WTC11 (cell line): ENCODE measurements at regions not wholly inside any gene's neighbourhood (a gene's known extent, or its start where the extent isn't known, plus 50 kb on each side); places are given as distances from the start of the nearest gene placed in this dataset.

Experiments
- ATAC-seq: fragments of 200-7000 bp; cut with Tn5 transposase; 2 replicates; pipeline ENCODE4 v1.10.0; 2021; ENCODE audit warnings: mild to moderate bottlenecking, moderate library complexity
- CTCF ChIA-PET: fragments of 300-600 bp; sonication (Branson Sonifier 250); formaldehyde crosslinking; loops from one replicate; lab custom pipeline; 2021; ENCODE audit warnings: antibody characterized with exemption; lab: Charles Lee
- POLR2A ChIA-PET: fragments of 350-600 bp; sonication (Branson Sonifier 250); formaldehyde crosslinking; loops from one replicate; lab custom pipeline; 2021; ENCODE audit warnings: antibody characterized with exemption; lab: Charles Lee
- DNase-seq: peaks from one replicate; pipeline ENCODE4 v3.0.0; 2021; ENCODE audit warnings: low spot score
- H3K27ac Mint-ChIP-seq: 2 replicates; pipeline ENCODE4 v1.8.0; 2021; ENCODE audit warnings: mixed read lengths
- H3K27me3 Mint-ChIP-seq: 2 replicates; pipeline ENCODE4 v1.8.0; 2021; ENCODE audit warnings: low read depth, mild to moderate bottlenecking, moderate library complexity, mixed read lengths
- H3K36me3 Mint-ChIP-seq: 2 replicates; pipeline ENCODE4 v1.8.0; 2021; ENCODE audit warnings: mixed read lengths
- H3K4me1 Mint-ChIP-seq: 2 replicates; pipeline ENCODE4 v1.8.0; 2022; ENCODE audit warnings: mixed read lengths
- H3K4me3 Mint-ChIP-seq: 2 replicates; pipeline ENCODE4 v1.8.0; 2021; ENCODE audit warnings: mild to moderate bottlenecking, moderate library complexity, mixed read lengths
- H3K9me3 Mint-ChIP-seq: 2 replicates; pipeline ENCODE4 v1.8.0; 2021; ENCODE audit warnings: mixed read lengths
- AR ChIP-seq: fragments of 250-450 bp; sonication (Bioruptor Pico); IDR thresholded peaks from 2 replicates; pipeline ENCODE4 v1.9.0; 2021; ENCODE audit warnings: mild to moderate bottlenecking
- E2F5 ChIP-seq: sonication (generic); formaldehyde crosslinking; IDR thresholded peaks from 2 replicates; pipeline ENCODE4 v1.8.1; 2022; ENCODE audit warnings: mild to moderate bottlenecking, moderate library complexity, missing genetic modification reagents
- ETV6 ChIP-seq: sonication (generic); formaldehyde crosslinking; IDR thresholded peaks from 2 replicates; pipeline ENCODE4 v1.8.1; 2022; ENCODE audit warnings: mild to moderate bottlenecking, missing genetic modification reagents
- FOXP1 ChIP-seq: sonication (generic); formaldehyde crosslinking; IDR thresholded peaks from 2 replicates; pipeline ENCODE4 v1.8.0; 2022; ENCODE audit warnings: missing genetic modification reagents, mild to moderate bottlenecking, moderate library complexity, borderline replicate concordance
- IRF1 ChIP-seq: sonication (generic); formaldehyde crosslinking; IDR thresholded peaks from 2 replicates; pipeline ENCODE4 v1.8.0; 2023; ENCODE audit warnings: missing genetic modification reagents
- JAZF1 ChIP-seq: fragments of 250-450 bp; sonication (Bioruptor Pico); IDR thresholded peaks from 2 replicates; pipeline ENCODE4 v1.9.0; 2021; ENCODE audit warnings: moderate library complexity, mild to moderate bottlenecking, inconsistent platforms
- KAT7 ChIP-seq: sonication (generic); formaldehyde crosslinking; IDR thresholded peaks from 2 replicates; pipeline ENCODE4 v1.8.1; 2023; ENCODE audit warnings: missing genetic modification reagents, mild to moderate bottlenecking, borderline replicate concordance
- NFATC4 ChIP-seq: fragments of 250-450 bp; sonication (Bioruptor Pico); IDR thresholded peaks from 2 replicates; pipeline ENCODE4 v1.9.0; 2021; ENCODE audit warnings: mild to moderate bottlenecking
- NR1H2 ChIP-seq: sonication (generic); formaldehyde crosslinking; IDR thresholded peaks from 2 replicates; pipeline ENCODE4 v1.9.0; 2021; ENCODE audit warnings: mild to moderate bottlenecking, moderate library complexity, missing genetic modification reagents
- NR2C2 ChIP-seq: sonication (generic); formaldehyde crosslinking; IDR thresholded peaks from 2 replicates; pipeline ENCODE4 v1.8.0; 2022; ENCODE audit warnings: mild to moderate bottlenecking, missing genetic modification reagents
- NR3C1 ChIP-seq: sonication (generic); formaldehyde crosslinking; conservative IDR thresholded peaks from 2 replicates; pipeline ENCODE4 v1.8.1; 2023; ENCODE audit warnings: low read depth, mild to moderate bottlenecking, missing genetic modification reagents
- OVOL2 ChIP-seq: fragments of 250-450 bp; sonication (Bioruptor Pico); IDR thresholded peaks from 2 replicates; pipeline ENCODE4 v1.9.0; 2021; ENCODE audit warnings: mild to moderate bottlenecking, borderline replicate concordance
- SMAD4 ChIP-seq: sonication (generic); formaldehyde crosslinking; IDR thresholded peaks from 2 replicates; pipeline ENCODE4 v1.8.0; 2022; ENCODE audit warnings: mild to moderate bottlenecking, missing genetic modification reagents
- TEAD4 ChIP-seq: sonication (generic); formaldehyde crosslinking; IDR thresholded peaks from 2 replicates; pipeline ENCODE4 v1.8.0; 2022; ENCODE audit warnings: mild to moderate bottlenecking, missing genetic modification reagents
- ZBTB21 ChIP-seq: sonication (generic); formaldehyde crosslinking; IDR thresholded peaks from 2 replicates; pipeline ENCODE4 v1.8.1; 2023; ENCODE audit warnings: mild to moderate bottlenecking, missing genetic modification reagents, borderline replicate concordance
- ZNF219 ChIP-seq: sonication (generic); formaldehyde crosslinking; IDR thresholded peaks from 2 replicates; pipeline ENCODE4 v1.8.0; 2023; ENCODE audit warnings: missing genetic modification reagents, mild to moderate bottlenecking, borderline replicate concordance
- ZNF232 ChIP-seq: sonication (generic); formaldehyde crosslinking; IDR thresholded peaks from 2 replicates; pipeline ENCODE4 v1.8.0; 2022; ENCODE audit warnings: mild to moderate bottlenecking, missing genetic modification reagents
- ZNF416 ChIP-seq: fragments of 250-450 bp; sonication (Bioruptor Pico); IDR thresholded peaks from 2 replicates; pipeline ENCODE4 v1.9.0; 2021; ENCODE audit warnings: mild to moderate bottlenecking, inconsistent platforms
- ZNF671 ChIP-seq: fragments of 250-450 bp; sonication (Bioruptor Pico); IDR thresholded peaks from 2 replicates; pipeline ENCODE4 v1.8.0; 2021; ENCODE audit warnings: mild to moderate bottlenecking
- TF ChIP-seq, protein P1 (sequence below): fragments of 250-450 bp; sonication (Bioruptor Pico); IDR thresholded peaks from 2 replicates; pipeline ENCODE4 v1.9.0; 2021; ENCODE audit warnings: mild to moderate bottlenecking
- TF ChIP-seq, protein P2 (sequence below): fragments of 250-450 bp; sonication (Bioruptor Pico); IDR thresholded peaks from 2 replicates; pipeline ENCODE4 v1.8.0; 2021; ENCODE audit warnings: mild to moderate bottlenecking
- TF ChIP-seq, protein P3 (sequence below): sonication (generic); formaldehyde crosslinking; conservative IDR thresholded peaks from 2 replicates; pipeline ENCODE4 v1.8.1; 2023; ENCODE audit warnings: mild to moderate bottlenecking, low read depth, missing genetic modification reagents, moderate library complexity

DNA sequence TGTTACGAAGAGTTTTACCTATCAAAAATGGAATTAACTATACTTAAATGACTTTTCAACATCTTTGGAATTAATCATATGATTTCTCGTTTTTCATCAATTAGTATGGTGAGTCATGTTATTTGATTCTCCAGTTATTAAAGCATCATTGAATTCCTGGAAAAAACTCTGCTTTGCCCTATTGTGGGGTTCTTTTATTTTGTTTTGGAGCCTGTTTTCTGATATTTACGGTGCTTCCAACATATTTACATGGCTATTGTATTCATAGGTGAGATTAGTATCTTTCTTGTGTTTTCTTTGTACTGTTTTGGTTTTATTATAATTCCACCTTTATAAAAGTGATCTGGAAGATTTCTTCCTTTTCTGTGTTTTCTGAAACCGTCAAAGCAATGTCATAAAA lies 902.7 kb downstream of the TBC1D22A start:
- peaks cover 39% of the 10 kb centered on the region for H3K27me3 Mint-ChIP-seq

DNA sequence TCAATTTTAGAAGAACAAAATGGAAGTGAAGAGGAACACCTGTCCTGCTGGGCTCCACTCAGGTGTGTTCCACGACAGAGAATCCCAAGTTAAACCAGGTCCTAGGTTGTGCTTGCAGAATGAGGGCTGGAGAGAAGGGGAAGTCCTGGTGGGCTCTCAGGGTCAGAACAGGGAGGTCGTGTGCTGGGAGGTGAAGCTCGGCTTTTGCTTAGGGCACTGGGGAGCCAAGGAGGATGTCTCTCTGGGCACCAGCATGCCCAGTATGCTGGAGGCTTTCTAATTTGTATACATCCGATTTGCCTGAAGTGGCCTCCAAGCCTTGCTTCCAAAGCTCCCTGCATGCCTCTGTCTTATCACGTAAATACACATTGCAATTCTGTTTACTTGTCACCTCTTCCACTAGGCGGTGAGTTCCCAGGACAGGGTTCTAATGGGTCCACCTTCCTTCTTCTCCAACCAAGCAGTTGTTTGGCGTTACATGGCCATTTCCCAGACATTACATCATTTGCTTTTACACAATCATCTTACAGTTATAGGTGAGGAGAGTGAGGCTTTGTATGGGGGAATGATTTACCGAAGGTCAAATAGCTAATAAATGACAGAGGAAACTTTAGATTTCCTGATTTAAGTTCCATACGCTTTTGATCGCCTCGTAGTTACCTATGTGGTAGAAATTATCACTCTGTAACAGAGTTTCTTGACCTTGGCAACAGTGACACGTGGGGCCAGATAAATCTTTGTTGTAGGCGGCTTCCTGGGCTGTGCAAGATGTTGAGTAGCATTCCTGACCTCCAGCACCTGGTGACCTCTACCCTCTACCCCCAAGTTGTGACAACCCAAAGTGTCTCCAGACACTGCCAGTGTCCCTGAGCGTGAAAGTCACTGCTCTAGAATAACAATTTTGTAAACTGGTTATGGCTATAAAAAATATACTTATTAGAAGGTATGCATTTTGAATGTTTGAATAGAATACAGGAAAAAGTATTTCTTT lies 901.5 kb downstream of the TBC1D22A start:
- Mint-ChIP-seq H3K36me3 (peaks cover 29% of the 10 kb centered on the region; the same call in 1 of the 2 replicates), H3K4me3 (no peak overlapping the region)
- TF ChIP-seq ZNF671 (no peak), NR3C1 (no peak), ETV6 (CRISPR knock-in tag) (no peak), IRF1 (no peak), NR1H2 (no peak), FOXP1 (CRISPR knock-in tag) (no peak), TEAD4 (no peak), OVOL2 (CRISPR knock-in tag) (no peak), AR (no peak), NR2C2 (CRISPR knock-in tag) (no peak), ZBTB21 (CRISPR knock-in tag) (no peak), JAZF1 (CRISPR knock-in tag) (no peak)
- TF ChIP-seq, protein P1, sequence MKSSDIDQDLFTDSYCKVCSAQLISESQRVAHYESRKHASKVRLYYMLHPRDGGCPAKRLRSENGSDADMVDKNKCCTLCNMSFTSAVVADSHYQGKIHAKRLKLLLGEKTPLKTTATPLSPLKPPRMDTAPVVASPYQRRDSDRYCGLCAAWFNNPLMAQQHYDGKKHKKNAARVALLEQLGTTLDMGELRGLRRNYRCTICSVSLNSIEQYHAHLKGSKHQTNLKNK (CRISPR knock-in tag): no peak
- TF ChIP-seq, protein P2, sequence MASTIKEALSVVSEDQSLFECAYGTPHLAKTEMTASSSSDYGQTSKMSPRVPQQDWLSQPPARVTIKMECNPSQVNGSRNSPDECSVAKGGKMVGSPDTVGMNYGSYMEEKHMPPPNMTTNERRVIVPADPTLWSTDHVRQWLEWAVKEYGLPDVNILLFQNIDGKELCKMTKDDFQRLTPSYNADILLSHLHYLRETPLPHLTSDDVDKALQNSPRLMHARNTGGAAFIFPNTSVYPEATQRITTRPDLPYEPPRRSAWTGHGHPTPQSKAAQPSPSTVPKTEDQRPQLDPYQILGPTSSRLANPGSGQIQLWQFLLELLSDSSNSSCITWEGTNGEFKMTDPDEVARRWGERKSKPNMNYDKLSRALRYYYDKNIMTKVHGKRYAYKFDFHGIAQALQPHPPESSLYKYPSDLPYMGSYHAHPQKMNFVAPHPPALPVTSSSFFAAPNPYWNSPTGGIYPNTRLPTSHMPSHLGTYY (CRISPR knock-in tag): no peak

More for the DNA sequence above, 902.7 kb downstream of the TBC1D22A start:
- peaks cover 38% of the 10 kb centered on the region for H3K36me3 Mint-ChIP-seq
- ChIA-PET CTCF (no interaction called here), POLR2A (no interaction called here)
- peaks cover 51% of the 10 kb centered on the region for H3K9me3 Mint-ChIP-seq
- ATAC-seq (no peak), DNase-seq (no peak)
- no peak overlapping the region for H3K27ac Mint-ChIP-seq
- H3K4me1 Mint-ChIP-seq: peaks cover 11% of the 10 kb centered on the region
- H3K4me3 Mint-ChIP-seq: no peak overlapping the region
- no peak for TF ChIP-seq ZNF671
- no peak for TF ChIP-seq E2F5
- no peak for TF ChIP-seq ETV6 (CRISPR knock-in tag)
- TF ChIP-seq NR3C1: no peak
- TF ChIP-seq SMAD4 (CRISPR knock-in tag): no peak
- TF ChIP-seq, protein P1 (CRISPR knock-in tag): no peak
- TF ChIP-seq, protein P3, sequence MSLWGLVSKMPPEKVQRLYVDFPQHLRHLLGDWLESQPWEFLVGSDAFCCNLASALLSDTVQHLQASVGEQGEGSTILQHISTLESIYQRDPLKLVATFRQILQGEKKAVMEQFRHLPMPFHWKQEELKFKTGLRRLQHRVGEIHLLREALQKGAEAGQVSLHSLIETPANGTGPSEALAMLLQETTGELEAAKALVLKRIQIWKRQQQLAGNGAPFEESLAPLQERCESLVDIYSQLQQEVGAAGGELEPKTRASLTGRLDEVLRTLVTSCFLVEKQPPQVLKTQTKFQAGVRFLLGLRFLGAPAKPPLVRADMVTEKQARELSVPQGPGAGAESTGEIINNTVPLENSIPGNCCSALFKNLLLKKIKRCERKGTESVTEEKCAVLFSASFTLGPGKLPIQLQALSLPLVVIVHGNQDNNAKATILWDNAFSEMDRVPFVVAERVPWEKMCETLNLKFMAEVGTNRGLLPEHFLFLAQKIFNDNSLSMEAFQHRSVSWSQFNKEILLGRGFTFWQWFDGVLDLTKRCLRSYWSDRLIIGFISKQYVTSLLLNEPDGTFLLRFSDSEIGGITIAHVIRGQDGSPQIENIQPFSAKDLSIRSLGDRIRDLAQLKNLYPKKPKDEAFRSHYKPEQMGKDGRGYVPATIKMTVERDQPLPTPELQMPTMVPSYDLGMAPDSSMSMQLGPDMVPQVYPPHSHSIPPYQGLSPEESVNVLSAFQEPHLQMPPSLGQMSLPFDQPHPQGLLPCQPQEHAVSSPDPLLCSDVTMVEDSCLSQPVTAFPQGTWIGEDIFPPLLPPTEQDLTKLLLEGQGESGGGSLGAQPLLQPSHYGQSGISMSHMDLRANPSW (CRISPR knock-in tag): no peak
- TF ChIP-seq ZNF416 (CRISPR knock-in tag): no peak
- TF ChIP-seq ZNF219: no peak
- TF ChIP-seq ZNF232 (CRISPR knock-in tag): no peak
- TF ChIP-seq NFATC4: no peak
- TF ChIP-seq KAT7 (CRISPR knock-in tag): no peak

More for the DNA sequence above, 901.5 kb downstream of the TBC1D22A start:
- Mint-ChIP-seq H3K9me3 (peaks cover 44% of the 10 kb centered on the region), H3K4me1 (peaks cover 19% of the 10 kb centered on the region), H3K27me3 (peaks cover 52% of the 10 kb centered on the region), H3K27ac (no peak overlapping the region)
- ChIA-PET POLR2A (no interaction called here), CTCF (no interaction called here)
- DNase-seq (no peak), ATAC-seq (no peak)
